GM12878 (cell line): ENCODE measurements at regions not wholly inside any gene's neighbourhood (a gene's known extent, or its start where the extent isn't known, plus 50 kb on each side); places are given as distances from the start of the nearest gene placed in this dataset.
A peak's percentile ranks its signal among the peaks of the same experiment; 100 is the strongest.

ENCODE experiments used
- BHLHE40 ChIP-seq, 2 experiments: fragments of 450-650 bp in 1 of 2; IDR thresholded peaks; 2 replicates each; pipeline ENCODE4 v1.6.1; 2011 to 2017; ENCODE audit warnings: low read depth in 2 of 2, borderline replicate concordance in 1 of 2, improper control_type of control experiment in 1 of 2, low read length in 1 of 2, mild to moderate bottlenecking in 1 of 2
- CBX5 ChIP-seq: sonication (generic); IDR thresholded peaks from 2 replicates; pipeline ENCODE4 v1.6.1; 2016; ENCODE audit warnings: low read depth, moderate library complexity, mild to moderate bottlenecking, inconsistent platforms
- E4F1 ChIP-seq: fragments of 450-650 bp; IDR thresholded peaks from 2 replicates; pipeline ENCODE4 v1.6.1; 2018; ENCODE audit warnings: borderline replicate concordance, mild to moderate bottlenecking; ENCODE audit not compliant: partially characterized antibody
- ESRRA ChIP-seq: IDR thresholded peaks from 2 replicates; pipeline ENCODE4 v1.6.1; 2012; ENCODE audit warnings: mild to moderate bottlenecking, low read length, improper control_type of control experiment
- FOXK2 ChIP-seq: fragments of 450-650 bp; IDR thresholded peaks from 2 replicates; pipeline ENCODE4 v1.6.1; 2017; ENCODE audit warnings: mild to moderate bottlenecking, moderate library complexity
- HDAC6 ChIP-seq: fragments of 200-600 bp; sonication (generic); IDR thresholded peaks from one replicate; pipeline ENCODE4 v1.8.0; 2017; ENCODE audit warnings: antibody characterized with exemption; ENCODE audit not compliant: unreplicated experiment
- HDGF ChIP-seq: fragments of 450-650 bp; IDR thresholded peaks from 2 replicates; pipeline ENCODE4 v1.6.1; 2016; ENCODE audit warnings: antibody characterized with exemption
- IRF4 ChIP-seq: IDR thresholded peaks from 2 replicates; pipeline ENCODE4 v1.6.1; 2011; ENCODE audit warnings: low read depth, low read length
- NFYA ChIP-seq: IDR thresholded peaks from 2 replicates; pipeline ENCODE4 v1.6.1; 2011; ENCODE audit warnings: low read depth, mild to moderate bottlenecking, low read length, improper control_type of control experiment, borderline replicate concordance
- PML ChIP-seq: IDR thresholded peaks from 2 replicates; pipeline ENCODE4 v1.6.1; 2012; ENCODE audit warnings: low read length, inconsistent platforms
- RAD51 ChIP-seq: fragments of 450-650 bp; IDR thresholded peaks from 2 replicates; pipeline ENCODE4 v1.6.1; 2016; ENCODE audit warnings: moderate library complexity, mild to moderate bottlenecking, inconsistent platforms
- SMARCA5 ChIP-seq: fragments of 450-650 bp; IDR thresholded peaks from 2 replicates; pipeline ENCODE4 v1.6.1; 2017; ENCODE audit warnings: mild to moderate bottlenecking
- SPI1 ChIP-seq: IDR thresholded peaks from 2 replicates; pipeline ENCODE4 v1.6.1; 2011; ENCODE audit warnings: low read depth, mild to moderate bottlenecking, low read length, moderate library complexity, borderline replicate concordance; ENCODE audit not compliant: insufficient read depth
- SRF ChIP-seq, 2 experiments: IDR thresholded peaks; 2 replicates each; pipeline ENCODE4 v1.6.1; 2011; ENCODE audit warnings: low read depth in 2 of 2, low read length in 2 of 2, mild to moderate bottlenecking in 1 of 2, moderate library complexity in 1 of 2
- STAT3 ChIP-seq: IDR thresholded peaks from 2 replicates; pipeline ENCODE4 v1.6.1; 2011; ENCODE audit warnings: low read depth, low read length, improper control_type of control experiment
- SUPT20H ChIP-seq: IDR thresholded peaks from 2 replicates; pipeline ENCODE4 v1.6.1; 2011; ENCODE audit warnings: low read depth, mild to moderate bottlenecking, low read length, moderate library complexity, borderline replicate concordance; ENCODE audit not compliant: control insufficient read depth
- ZNF207 ChIP-seq: fragments of 450-650 bp; IDR thresholded peaks from 2 replicates; pipeline ENCODE4 v1.6.1; 2014; ENCODE audit warnings: antibody characterized with exemption, mild to moderate bottlenecking, borderline replicate concordance
- ZNF24 ChIP-seq: fragments of 450-650 bp; IDR thresholded peaks from 2 replicates; pipeline ENCODE4 v1.6.1; 2017; ENCODE audit warnings: antibody characterized with exemption, mild to moderate bottlenecking
- TF ChIP-seq, protein P1 (sequence below): IDR thresholded peaks from 2 replicates; pipeline ENCODE4 v1.6.1; 2012; ENCODE audit warnings: mild to moderate bottlenecking, low read depth, low read length
- TF ChIP-seq, protein P2 (sequence below): fragments of 450-650 bp; IDR thresholded peaks from 2 replicates; pipeline ENCODE4 v1.6.1; 2016; ENCODE audit warnings: mild to moderate bottlenecking
- TF ChIP-seq, protein P3 (sequence below): IDR thresholded peaks from 2 replicates; pipeline ENCODE4 v1.6.1; 2012; ENCODE audit warnings: low read depth, low read length, improper control_type of control experiment

GRCh38 chr17:72560303-72561247 lies 439.8 kb downstream of the SOX9 start (continued):
- TF ChIP-seq HDGF, result peak; percentile 59; the same call in 1 of the 2 replicates
- TF ChIP-seq NFYA, result no peak
- TF ChIP-seq, protein P1, sequence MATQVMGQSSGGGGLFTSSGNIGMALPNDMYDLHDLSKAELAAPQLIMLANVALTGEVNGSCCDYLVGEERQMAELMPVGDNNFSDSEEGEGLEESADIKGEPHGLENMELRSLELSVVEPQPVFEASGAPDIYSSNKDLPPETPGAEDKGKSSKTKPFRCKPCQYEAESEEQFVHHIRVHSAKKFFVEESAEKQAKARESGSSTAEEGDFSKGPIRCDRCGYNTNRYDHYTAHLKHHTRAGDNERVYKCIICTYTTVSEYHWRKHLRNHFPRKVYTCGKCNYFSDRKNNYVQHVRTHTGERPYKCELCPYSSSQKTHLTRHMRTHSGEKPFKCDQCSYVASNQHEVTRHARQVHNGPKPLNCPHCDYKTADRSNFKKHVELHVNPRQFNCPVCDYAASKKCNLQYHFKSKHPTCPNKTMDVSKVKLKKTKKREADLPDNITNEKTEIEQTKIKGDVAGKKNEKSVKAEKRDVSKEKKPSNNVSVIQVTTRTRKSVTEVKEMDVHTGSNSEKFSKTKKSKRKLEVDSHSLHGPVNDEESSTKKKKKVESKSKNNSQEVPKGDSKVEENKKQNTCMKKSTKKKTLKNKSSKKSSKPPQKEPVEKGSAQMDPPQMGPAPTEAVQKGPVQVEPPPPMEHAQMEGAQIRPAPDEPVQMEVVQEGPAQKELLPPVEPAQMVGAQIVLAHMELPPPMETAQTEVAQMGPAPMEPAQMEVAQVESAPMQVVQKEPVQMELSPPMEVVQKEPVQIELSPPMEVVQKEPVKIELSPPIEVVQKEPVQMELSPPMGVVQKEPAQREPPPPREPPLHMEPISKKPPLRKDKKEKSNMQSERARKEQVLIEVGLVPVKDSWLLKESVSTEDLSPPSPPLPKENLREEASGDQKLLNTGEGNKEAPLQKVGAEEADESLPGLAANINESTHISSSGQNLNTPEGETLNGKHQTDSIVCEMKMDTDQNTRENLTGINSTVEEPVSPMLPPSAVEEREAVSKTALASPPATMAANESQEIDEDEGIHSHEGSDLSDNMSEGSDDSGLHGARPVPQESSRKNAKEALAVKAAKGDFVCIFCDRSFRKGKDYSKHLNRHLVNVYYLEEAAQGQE, result no peak
- no peak for TF ChIP-seq ZNF24
- TF ChIP-seq, protein P2, sequence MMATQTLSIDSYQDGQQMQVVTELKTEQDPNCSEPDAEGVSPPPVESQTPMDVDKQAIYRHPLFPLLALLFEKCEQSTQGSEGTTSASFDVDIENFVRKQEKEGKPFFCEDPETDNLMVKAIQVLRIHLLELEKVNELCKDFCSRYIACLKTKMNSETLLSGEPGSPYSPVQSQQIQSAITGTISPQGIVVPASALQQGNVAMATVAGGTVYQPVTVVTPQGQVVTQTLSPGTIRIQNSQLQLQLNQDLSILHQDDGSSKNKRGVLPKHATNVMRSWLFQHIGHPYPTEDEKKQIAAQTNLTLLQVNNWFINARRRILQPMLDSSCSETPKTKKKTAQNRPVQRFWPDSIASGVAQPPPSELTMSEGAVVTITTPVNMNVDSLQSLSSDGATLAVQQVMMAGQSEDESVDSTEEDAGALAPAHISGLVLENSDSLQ, result no peak
- TF ChIP-seq RAD51, result no peak
- no peak for TF ChIP-seq SPI1
- TF ChIP-seq BHLHE40 (IDR thresholded peaks at IDR 0.05; ENCODE audit: borderline replicate concordance in 1 of 2, low read depth in 2 of 2, low read length in 1 of 2), result no peak
- TF ChIP-seq SRF (IDR thresholded peaks at IDR 0.05; ENCODE audit: low read depth in 2 of 2, low read length in 2 of 2), result no peak
- no peak for TF ChIP-seq HDAC6
- no peak for TF ChIP-seq IRF4
- peak; percentile 10 for TF ChIP-seq E4F1
- TF ChIP-seq, protein P3, sequence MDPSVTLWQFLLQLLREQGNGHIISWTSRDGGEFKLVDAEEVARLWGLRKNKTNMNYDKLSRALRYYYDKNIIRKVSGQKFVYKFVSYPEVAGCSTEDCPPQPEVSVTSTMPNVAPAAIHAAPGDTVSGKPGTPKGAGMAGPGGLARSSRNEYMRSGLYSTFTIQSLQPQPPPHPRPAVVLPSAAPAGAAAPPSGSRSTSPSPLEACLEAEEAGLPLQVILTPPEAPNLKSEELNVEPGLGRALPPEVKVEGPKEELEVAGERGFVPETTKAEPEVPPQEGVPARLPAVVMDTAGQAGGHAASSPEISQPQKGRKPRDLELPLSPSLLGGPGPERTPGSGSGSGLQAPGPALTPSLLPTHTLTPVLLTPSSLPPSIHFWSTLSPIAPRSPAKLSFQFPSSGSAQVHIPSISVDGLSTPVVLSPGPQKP, result no peak
- no peak for TF ChIP-seq PML
- TF ChIP-seq CBX5, result no peak
- no peak for TF ChIP-seq STAT3
- no peak for TF ChIP-seq ZNF207
- TF ChIP-seq SUPT20H, result no peak
- no peak for TF ChIP-seq FOXK2
- no peak for TF ChIP-seq ESRRA
- peak; percentile 53; the same call in 1 of the 2 replicates for TF ChIP-seq SMARCA5
